ENCODE measurements at regions not wholly inside any gene's neighbourhood (a gene's known extent, or its start where the extent isn't known, plus 50 kb on each side); places are given as distances from the start of the nearest gene placed in this dataset.
A peak's percentile ranks its signal among the peaks of the same experiment; 100 is the strongest.

DNA sequence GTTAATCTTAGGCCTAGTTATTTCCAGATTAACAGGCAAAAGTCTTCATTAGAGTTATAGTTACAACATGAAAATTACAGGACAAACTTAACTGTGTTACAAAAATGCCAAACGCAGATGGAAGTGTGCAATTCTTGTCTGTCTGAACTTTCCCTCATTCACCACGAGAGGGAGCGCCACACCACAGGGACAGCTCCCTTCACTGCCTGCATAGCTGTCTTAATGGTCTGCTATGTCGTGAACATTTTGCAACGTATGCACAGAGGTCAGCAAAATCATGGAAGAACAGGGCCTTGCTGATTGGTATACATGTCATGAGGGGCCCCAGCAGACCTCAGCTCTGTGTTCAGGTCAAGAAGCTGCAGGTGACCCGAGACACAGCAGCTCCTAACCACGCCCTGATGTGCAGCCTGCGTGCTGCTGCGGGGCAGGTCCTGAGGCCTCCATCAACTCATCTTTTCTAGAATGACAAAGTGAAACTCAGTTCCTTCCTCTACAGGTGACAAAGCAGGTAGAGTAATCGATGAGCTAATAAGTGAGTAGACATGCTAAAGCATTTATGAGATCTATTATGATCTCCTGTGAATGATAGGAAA lies 78.8 kb upstream of the ATP8B1 start:
- Histone ChIP-seq H3K9ac (replicated peaks in 1 of 4; ENCODE audit: extremely low read depth in 1 of 4, low read depth in 3 of 4, low read length in 3 of 4) (no peak overlapping the region), H2BK15ac (ENCODE audit: low read length) (no peak overlapping the region), H4K5ac (ENCODE audit: insufficient read length, low read depth, low read length) (no peak overlapping the region), H2AK5ac (ENCODE audit: low read depth, low read length) (no peak overlapping the region), H2BK120ac (replicated peaks; ENCODE audit: low read depth, low read length) (no peak overlapping the region), H3K4me1 (replicated peaks in 1 of 4; ENCODE audit: control insufficient read depth in 3 of 4, insufficient read depth in 4 of 4, low read length in 3 of 4) (no peaks in the 10 kb centered on the region), H3K4ac (replicated peaks; ENCODE audit: insufficient read length, low read depth, low read length) (no peak overlapping the region), H4K20me1 (replicated peaks in 1 of 2; ENCODE audit: control insufficient read depth in 1 of 2, insufficient read depth in 2 of 2, low read length in 2 of 2) (no peaks in the 10 kb centered on the region), H3K23ac (ENCODE audit: insufficient read length) (no peak overlapping the region), H3K56ac (replicated peaks; ENCODE audit: insufficient read length, low read depth, low read length) (no peak overlapping the region), H3K18ac (ENCODE audit: extremely low read depth, low read length) (no peak overlapping the region), H3K23me2 (ENCODE audit: low read depth, low read length) (no peaks in the 10 kb centered on the region), H2BK20ac (ENCODE audit: low read length) (no peak overlapping the region), H2AFZ (ENCODE audit: low read length) (peak overlapping the region; percentile 81), H2BK5ac (ENCODE audit: low read depth, low read length) (no peak overlapping the region), H3K9me3 (ENCODE audit: insufficient read depth in 2 of 2, low read depth in 1 of 2, low read length in 1 of 2) (peaks cover 6 to 10% of the 10 kb centered on the region in 2 experiments; a peak in 2 of 4 replicates), H4K91ac (replicated peaks; ENCODE audit: insufficient read length, low read length) (no peak overlapping the region), H3K79me2 (ENCODE audit: control insufficient read depth in 1 of 2, insufficient read depth in 2 of 2, low read length in 2 of 2) (no peaks in the 10 kb centered on the region), H3K79me1 (ENCODE audit: low read depth, low read length) (no peaks in the 10 kb centered on the region), H3K14ac (ENCODE audit: insufficient read length) (no peak overlapping the region), H2BK12ac (ENCODE audit: low read depth, low read length) (no peak overlapping the region), H3K27ac (ENCODE audit: low read depth, low read length) (no peak overlapping the region), H3K27me3 (replicated peaks in 1 of 4; ENCODE audit: control insufficient read depth in 3 of 4, extremely low read depth in 1 of 4, insufficient read depth in 3 of 4, low read length in 3 of 4) (no peaks in the 10 kb centered on the region), H4K8ac (ENCODE audit: extremely low read depth, insufficient read depth, low read length) (no peak overlapping the region), H3K4me3 (ENCODE audit: extremely low read depth in 1 of 4, insufficient read depth in 2 of 4, low read depth in 3 of 4, low read length in 4 of 4) (no peak overlapping the region), H3K4me2 (ENCODE audit: insufficient read depth in 1 of 2, low read depth in 2 of 2, low read length in 2 of 2) (no peak overlapping the region), H3K36me3 (ENCODE audit: control insufficient read depth in 2 of 4, insufficient read depth in 4 of 4, low read length in 3 of 4) (no peaks in the 10 kb centered on the region)
- 58% methylated on average over 10 of the region's 10 CpGs; no CpG with 5 or more reads in 1 of the 2 experiments for WGBS, 2 experiments (ENCODE audit: extremely low coverage in 1 of 2, insufficient coverage in 1 of 2, insufficient read length in 1 of 2, insufficient replicate concordance in 2 of 2, low coverage in 1 of 2, low lambda C conversion rate in 2 of 2, missing lambda C conversion rate in 1 of 2)
- CTCF ChIA-PET (ENCODE audit: partially characterized antibody) = interaction anchor here (0.6 to 4.0 kb wide), 53 partner anchors 8 to 457 kb away, joined by 3 to 34 read pairs (median 4); no protein-coding TSS in a partner anchor
- POLR2A ChIA-PET (ENCODE audit: partially characterized antibody) = no interaction called here
- peak; percentile 74 for FAIRE-seq
- no peak for TF ChIP-seq PHF8 (conservative IDR thresholded peaks at IDR 0.05; ENCODE audit: low read depth, low read length)
- TF ChIP-seq, protein P1, sequence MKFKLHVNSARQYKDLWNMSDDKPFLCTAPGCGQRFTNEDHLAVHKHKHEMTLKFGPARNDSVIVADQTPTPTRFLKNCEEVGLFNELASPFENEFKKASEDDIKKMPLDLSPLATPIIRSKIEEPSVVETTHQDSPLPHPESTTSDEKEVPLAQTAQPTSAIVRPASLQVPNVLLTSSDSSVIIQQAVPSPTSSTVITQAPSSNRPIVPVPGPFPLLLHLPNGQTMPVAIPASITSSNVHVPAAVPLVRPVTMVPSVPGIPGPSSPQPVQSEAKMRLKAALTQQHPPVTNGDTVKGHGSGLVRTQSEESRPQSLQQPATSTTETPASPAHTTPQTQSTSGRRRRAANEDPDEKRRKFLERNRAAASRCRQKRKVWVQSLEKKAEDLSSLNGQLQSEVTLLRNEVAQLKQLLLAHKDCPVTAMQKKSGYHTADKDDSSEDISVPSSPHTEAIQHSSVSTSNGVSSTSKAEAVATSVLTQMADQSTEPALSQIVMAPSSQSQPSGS (IDR thresholded peaks at IDR 0.05; ENCODE audit: low read length) = no peak
- TF ChIP-seq, protein P2, sequence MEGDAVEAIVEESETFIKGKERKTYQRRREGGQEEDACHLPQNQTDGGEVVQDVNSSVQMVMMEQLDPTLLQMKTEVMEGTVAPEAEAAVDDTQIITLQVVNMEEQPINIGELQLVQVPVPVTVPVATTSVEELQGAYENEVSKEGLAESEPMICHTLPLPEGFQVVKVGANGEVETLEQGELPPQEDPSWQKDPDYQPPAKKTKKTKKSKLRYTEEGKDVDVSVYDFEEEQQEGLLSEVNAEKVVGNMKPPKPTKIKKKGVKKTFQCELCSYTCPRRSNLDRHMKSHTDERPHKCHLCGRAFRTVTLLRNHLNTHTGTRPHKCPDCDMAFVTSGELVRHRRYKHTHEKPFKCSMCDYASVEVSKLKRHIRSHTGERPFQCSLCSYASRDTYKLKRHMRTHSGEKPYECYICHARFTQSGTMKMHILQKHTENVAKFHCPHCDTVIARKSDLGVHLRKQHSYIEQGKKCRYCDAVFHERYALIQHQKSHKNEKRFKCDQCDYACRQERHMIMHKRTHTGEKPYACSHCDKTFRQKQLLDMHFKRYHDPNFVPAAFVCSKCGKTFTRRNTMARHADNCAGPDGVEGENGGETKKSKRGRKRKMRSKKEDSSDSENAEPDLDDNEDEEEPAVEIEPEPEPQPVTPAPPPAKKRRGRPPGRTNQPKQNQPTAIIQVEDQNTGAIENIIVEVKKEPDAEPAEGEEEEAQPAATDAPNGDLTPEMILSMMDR (IDR thresholded peaks at IDR 0.05; ENCODE audit: control extremely low read depth in 1 of 3, insufficient read depth in 1 of 3, low read depth in 1 of 3, low read length in 3 of 3) = peak; percentile 85 to 95 (median 93)
- TF ChIP-seq RAD21 (IDR thresholded peaks at IDR 0.05 in 1 of 2, conservative IDR thresholded peaks at IDR 0.05 in 1 of 2; ENCODE audit: low read depth in 2 of 2, low read length in 2 of 2) = peak; percentile 90 to 96
- DNase-seq (ENCODE audit: low read depth in 1 of 2, low spot score in 2 of 2) = peak in 1 of 2 experiments; percentile 61
